ENCODE measurements at regions not wholly inside any gene's neighbourhood (a gene's known extent, or its start where the extent isn't known, plus 50 kb on each side); places are given as distances from the start of the nearest gene placed in this dataset.

DNA sequence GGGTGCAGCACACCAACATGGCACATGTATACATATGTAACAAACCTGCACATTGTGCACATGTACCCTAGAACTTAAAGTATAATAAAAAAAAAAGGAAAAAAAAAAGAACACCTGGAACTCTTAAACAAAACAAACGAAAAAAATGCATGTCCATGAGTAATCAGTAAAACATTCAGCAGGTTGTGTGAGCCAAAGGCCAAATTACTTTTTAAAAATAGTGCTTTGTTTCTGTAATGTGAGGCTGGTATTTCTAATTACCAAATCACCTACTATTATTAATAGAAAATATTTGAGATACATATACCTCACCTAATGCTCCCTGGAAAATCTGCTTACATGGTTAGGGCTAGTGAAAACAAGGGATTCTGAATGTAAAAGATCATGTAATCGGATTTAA, 294.4 kb upstream of the NR5A2 start:
- H3K9me3 ChIP-seq: no peaks in the 10 kb centered on the region
- H3K27ac ChIP-seq: no peak overlapping the region
- H3K36me3 ChIP-seq: no peaks in the 10 kb centered on the region
- TF ChIP-seq, protein P1, sequence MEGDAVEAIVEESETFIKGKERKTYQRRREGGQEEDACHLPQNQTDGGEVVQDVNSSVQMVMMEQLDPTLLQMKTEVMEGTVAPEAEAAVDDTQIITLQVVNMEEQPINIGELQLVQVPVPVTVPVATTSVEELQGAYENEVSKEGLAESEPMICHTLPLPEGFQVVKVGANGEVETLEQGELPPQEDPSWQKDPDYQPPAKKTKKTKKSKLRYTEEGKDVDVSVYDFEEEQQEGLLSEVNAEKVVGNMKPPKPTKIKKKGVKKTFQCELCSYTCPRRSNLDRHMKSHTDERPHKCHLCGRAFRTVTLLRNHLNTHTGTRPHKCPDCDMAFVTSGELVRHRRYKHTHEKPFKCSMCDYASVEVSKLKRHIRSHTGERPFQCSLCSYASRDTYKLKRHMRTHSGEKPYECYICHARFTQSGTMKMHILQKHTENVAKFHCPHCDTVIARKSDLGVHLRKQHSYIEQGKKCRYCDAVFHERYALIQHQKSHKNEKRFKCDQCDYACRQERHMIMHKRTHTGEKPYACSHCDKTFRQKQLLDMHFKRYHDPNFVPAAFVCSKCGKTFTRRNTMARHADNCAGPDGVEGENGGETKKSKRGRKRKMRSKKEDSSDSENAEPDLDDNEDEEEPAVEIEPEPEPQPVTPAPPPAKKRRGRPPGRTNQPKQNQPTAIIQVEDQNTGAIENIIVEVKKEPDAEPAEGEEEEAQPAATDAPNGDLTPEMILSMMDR (IDR thresholded peaks at IDR 0.05): no peak
- no peak for TF ChIP-seq EP300 (IDR thresholded peaks at IDR 0.05)
- TF ChIP-seq POLR2AphosphoS5 (IDR thresholded peaks at IDR 0.05): no peak
- TF ChIP-seq POLR2A (IDR thresholded peaks at IDR 0.05): no peak
- DNase-seq (no peak), ATAC-seq (ENCODE audit: low FRiP score in 2 of 2) (no peak)
- no peak overlapping the region for H3K4me3 ChIP-seq
- no peaks in the 10 kb centered on the region for H3K27me3 ChIP-seq
- 78% methylated on average over 2 of the region's 2 CpGs for WGBS, 2 donors
- H3K4me1 ChIP-seq: no peaks in the 10 kb centered on the region

DNA sequence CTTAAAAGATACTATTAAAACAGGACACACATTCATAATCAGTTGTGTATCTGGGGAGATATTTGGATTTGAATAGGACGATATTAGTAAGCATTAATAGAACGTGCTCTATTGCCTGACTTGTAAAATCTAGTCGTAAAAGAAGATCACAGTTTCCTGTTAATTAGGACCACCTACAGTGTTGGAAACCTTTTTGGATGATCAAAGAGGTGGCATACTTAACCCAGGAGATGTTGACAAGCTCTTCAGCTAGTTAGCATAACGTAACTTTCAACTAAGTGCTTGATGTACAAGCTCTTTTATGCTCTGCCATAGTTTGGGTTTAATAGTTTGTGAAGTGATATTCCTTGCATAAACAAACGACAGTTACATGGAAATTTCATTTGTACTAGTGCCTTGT, 293.3 kb upstream of the NR5A2 start:
- no peak overlapping the region for H3K4me3 ChIP-seq
- H3K4me1 ChIP-seq: no peaks in the 10 kb centered on the region
- TF ChIP-seq EP300 (IDR thresholded peaks at IDR 0.05) (no peak), POLR2AphosphoS5 (IDR thresholded peaks at IDR 0.05) (no peak), POLR2A (IDR thresholded peaks at IDR 0.05) (no peak)
- TF ChIP-seq, protein P1 (IDR thresholded peaks at IDR 0.05): no peak
- ATAC-seq (ENCODE audit: low FRiP score in 2 of 2) (no peak), DNase-seq (no peak)
- 25 to 32% methylated on average over 5 of the region's 5 CpGs for WGBS, 2 donors
- H3K9me3 ChIP-seq: no peaks in the 10 kb centered on the region
- no peaks in the 10 kb centered on the region for H3K36me3 ChIP-seq
- H3K27me3 ChIP-seq: no peaks in the 10 kb centered on the region
- no peak overlapping the region for H3K27ac ChIP-seq

DNA sequence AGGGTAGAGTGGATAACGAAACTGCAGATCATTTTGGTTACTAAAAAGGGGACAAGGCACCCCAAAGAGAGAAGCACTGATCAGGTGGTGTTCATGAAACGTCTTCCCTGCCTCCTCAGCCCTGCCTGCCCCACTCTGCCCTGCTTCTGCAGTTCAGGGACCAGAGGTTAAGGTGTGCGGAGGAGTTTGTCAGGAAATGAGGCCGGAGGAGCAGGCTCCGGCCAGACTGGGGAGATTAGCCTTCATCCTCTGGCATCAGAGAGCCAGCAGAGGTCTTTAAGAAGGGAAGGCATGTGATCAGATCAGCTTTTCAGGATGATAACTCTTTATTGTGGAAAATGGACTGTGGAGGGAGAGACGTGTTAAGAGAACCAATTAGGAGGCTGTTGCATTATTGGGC, 291.9 kb upstream of the NR5A2 start:
- no peak overlapping the region for H3K4me3 ChIP-seq
- H3K27me3 ChIP-seq: no peaks in the 10 kb centered on the region
- H3K36me3 ChIP-seq: no peaks in the 10 kb centered on the region
- no peak overlapping the region for H3K27ac ChIP-seq
- DNase-seq (no peak), ATAC-seq (ENCODE audit: low FRiP score in 2 of 2) (no peak)
- no peaks in the 10 kb centered on the region for H3K4me1 ChIP-seq
- WGBS, 2 donors: 64 to 82% methylated on average over 6 of the region's 6 CpGs
- no peak for TF ChIP-seq POLR2AphosphoS5 (IDR thresholded peaks at IDR 0.05)
- no peak for TF ChIP-seq EP300 (IDR thresholded peaks at IDR 0.05)
- no peak for TF ChIP-seq POLR2A (IDR thresholded peaks at IDR 0.05)
- TF ChIP-seq, protein P1 (IDR thresholded peaks at IDR 0.05): no peak
- H3K9me3 ChIP-seq: no peaks in the 10 kb centered on the region

DNA sequence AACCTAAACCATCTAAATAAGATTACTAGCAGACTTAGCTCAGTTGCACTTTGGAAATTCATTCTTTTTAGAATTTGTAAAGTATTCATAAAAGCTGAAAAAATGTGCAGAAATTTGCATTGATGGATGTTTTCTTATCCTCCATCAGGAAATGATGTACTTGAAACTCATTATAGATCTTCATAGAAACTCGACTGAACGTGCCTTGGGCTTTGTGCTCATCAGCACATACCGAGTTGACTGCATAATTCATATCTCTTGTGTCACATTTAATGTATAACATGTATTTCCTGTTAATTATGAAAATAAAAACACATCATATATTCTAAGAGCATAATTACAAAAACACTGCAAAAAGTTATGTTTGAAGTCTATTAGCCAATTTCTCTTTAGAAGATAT, 290.9 kb upstream of the NR5A2 start:
- Histone ChIP-seq H3K4me3 (no peak overlapping the region), H3K27me3 (no peaks in the 10 kb centered on the region), H3K27ac (no peak overlapping the region), H3K4me1 (no peaks in the 10 kb centered on the region), H3K36me3 (no peaks in the 10 kb centered on the region), H3K9me3 (no peaks in the 10 kb centered on the region)
- 63 to 73% methylated on average over 3 of the region's 3 CpGs for WGBS, 2 donors
- ATAC-seq (ENCODE audit: low FRiP score in 2 of 2) (no peak), DNase-seq (no peak)
- no peak for TF ChIP-seq EP300 (IDR thresholded peaks at IDR 0.05)
- no peak for TF ChIP-seq POLR2AphosphoS5 (IDR thresholded peaks at IDR 0.05)

DNA sequence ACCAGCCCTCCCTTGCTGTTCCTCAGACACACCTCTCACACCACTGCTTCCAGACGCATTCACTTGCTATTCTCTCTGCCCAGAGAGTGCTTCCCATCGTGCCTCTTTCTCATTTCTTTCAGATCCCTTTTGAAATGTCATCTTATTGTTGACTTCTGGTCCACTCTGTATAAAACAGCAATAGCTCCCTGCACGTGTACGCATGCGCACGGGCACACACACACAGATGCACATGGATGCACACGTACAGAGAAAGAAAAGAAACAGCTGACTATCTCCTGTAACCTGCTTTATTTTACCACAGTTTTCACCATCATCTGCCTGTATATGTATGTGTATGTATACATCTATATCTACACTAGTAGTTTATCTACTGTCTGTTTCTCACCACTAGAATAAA, 285.9 kb upstream of the NR5A2 start:
- ATAC-seq (ENCODE audit: low FRiP score in 2 of 2) (no peak), DNase-seq (no peak)
- Histone ChIP-seq H3K27me3 (no peaks in the 10 kb centered on the region), H3K36me3 (no peaks in the 10 kb centered on the region), H3K4me3 (no peak overlapping the region), H3K27ac (no peak overlapping the region), H3K4me1 (no peaks in the 10 kb centered on the region), H3K9me3 (no peaks in the 10 kb centered on the region)
- 77 to 87% methylated on average over 7 of the region's 7 CpGs for WGBS, 2 donors
- TF ChIP-seq EP300 (IDR thresholded peaks at IDR 0.05): no peak
- TF ChIP-seq, protein P1 (IDR thresholded peaks at IDR 0.05): no peak
- TF ChIP-seq POLR2A (IDR thresholded peaks at IDR 0.05): no peak
- no peak for TF ChIP-seq POLR2AphosphoS5 (IDR thresholded peaks at IDR 0.05)

All from upper lobe of left lung (tissue), 6 donors.